MV-4-11 (cell line): ENCODE measurements at regions not wholly inside any gene's neighbourhood (a gene's known extent, or its start where the extent isn't known, plus 50 kb on each side); places are given as distances from the start of the nearest gene placed in this dataset.

Source experiments
- DNase-seq: peaks from one replicate; lab custom pipeline; 2025; lab: John Stamatoyannopoulos, UW

GRCh38 chr7:112594397-112594796 lies 113.6 kb downstream of the LSMEM1 start:
- no peak for DNase-seq

- DNase-seq: no peak
Observed at GRCh38 chr7:112596260-112596659, 115.5 kb downstream of the LSMEM1 start.

- no peak for DNase-seq
Observed at GRCh38 chr7:112596981-112597380, 116.2 kb downstream of the LSMEM1 start.

DNA sequence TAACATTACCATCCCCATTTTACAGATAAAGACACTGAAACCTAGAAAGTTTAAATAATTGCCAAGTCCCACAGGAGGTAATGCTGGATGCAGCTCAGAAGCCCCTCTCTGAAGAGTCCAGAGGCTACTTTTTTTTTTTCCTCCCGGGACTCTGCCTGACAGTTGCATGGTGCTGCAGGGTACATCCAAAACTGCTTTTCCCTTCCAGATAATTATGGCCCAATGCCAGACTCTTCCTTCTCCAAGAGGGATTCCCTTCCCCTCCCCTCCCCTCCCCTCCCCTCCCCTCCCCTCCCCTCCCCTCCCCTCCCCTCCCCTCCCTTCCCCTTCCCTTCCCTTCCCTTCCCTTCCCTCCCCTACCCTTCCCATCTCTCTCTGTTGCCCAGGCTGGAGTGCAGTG lies 122.9 kb downstream of the LSMEM1 start:
- no peak for DNase-seq

- no peak for DNase-seq
Observed at GRCh38 chr7:112610636-112611035, 129.8 kb downstream of the LSMEM1 start.

DNA sequence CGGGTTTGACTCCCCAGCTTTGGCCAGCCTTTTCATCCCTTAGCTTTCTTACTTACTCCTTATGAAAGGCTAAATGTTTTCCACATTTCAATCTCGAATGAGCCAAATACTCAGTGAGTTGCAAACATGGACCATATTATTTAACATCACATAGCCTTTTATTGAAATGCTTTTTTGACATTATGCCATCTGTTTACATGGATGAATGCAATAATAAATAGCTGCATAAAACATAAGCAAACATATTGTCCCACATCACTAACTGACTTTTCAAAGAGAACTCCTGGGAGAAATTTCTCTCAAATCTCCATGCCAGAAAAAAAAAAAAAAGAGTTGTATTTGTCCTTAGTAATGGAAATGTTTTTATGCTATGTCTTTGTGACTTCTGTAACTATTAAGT lies 134.9 kb downstream of the LSMEM1 start:
- no peak for DNase-seq

- no peak for DNase-seq
Observed at GRCh38 chr7:112616295-112616694, 135.5 kb downstream of the LSMEM1 start.

DNA sequence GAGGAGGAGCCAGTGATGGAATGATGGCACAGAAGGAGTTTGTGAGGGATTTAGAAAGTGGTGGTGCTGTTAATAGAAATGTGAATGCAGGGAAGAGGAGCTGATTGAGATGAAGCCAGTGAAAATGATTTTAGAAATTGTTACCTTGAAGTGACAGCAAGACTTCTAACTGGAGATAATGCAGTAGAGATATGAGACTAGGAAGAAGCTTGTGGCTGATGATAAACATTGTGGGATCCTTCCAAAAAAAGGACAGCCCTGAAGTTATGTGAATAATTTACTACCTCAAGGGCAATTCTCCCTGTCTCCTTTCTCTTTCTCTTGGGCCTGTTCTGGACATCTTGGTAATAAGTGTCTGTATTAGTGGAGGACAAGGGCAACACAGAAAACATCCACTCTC lies 138.6 kb downstream of the LSMEM1 start:
- no peak for DNase-seq

- DNase-seq: no peak
Observed at GRCh38 chr7:112622159-112622715, 141.4 kb downstream of the LSMEM1 start.

DNA sequence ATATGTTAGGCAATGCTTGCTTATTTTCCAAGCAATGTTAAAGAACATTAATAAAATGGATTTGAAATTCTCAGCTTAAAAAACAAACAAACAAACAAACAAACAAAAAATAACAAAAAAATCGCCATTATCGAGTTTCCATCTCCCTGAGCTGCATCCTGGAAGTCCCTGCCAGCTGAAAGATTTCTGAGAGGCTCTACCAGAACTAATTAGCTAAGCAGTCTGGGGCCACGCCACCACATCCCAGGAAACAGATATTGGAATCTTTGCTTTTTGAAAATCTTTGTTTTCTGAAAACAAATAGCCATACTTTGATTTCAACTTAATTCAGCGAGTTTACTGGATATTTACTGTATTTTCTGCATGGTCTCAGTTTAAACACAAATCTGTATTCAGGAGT lies 143.6 kb downstream of the LSMEM1 start:
- no peak for DNase-seq

GRCh38 chr7:112630565-112630964 lies 149.8 kb downstream of the LSMEM1 start:
- no peak for DNase-seq

- no peak for DNase-seq
Observed at GRCh38 chr7:112634107-112634506, 153.3 kb downstream of the LSMEM1 start.

GRCh38 chr7:112635742-112636141 lies 154.5 kb downstream of the TMEM168 start:
- no peak for DNase-seq

GRCh38 chr7:112638675-112639400 lies 151.4 kb downstream of the TMEM168 start:
- no peak for DNase-seq

GRCh38 chr7:112640685-112641084 lies 149.5 kb downstream of the TMEM168 start:
- DNase-seq: no peak

DNA sequence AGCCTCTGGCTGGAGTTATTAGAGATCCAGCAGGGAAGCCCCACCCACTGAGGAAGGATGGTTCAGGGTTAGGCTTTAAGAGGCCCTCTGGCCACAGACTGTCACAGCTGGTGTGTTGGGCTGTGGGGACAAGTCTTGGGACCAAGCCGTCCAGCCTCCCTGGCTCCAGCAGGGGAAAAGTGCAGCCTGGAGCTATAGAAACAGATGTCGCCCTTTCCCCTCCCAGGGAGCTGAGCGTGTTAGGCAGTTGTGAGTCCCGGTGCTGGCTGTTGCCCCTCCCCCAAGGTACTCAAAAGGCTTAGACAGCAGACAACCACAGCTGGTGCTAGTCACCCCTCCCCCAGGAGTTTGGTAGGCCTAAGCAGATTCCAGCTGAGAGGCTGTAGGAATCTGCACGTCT lies 143.4 kb downstream of the TMEM168 start:
- no peak for DNase-seq

DNA sequence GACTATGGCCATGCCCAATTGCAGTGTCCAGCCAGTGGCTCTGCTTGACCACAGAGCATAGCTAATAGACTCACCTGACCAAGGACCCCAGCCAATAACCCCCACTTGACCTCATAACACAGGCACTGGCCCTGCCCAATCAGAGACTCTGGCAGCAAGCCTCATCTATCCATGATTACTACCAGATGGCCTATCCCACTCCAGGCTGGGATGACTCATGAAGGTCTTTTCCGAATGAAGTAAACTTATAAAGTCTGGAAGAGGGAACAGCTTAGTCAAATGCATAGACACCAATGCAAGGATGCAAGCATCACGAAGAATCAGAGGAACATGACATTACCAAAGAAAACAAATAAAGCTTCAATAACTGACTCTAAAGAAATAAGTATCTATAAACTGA lies 141.4 kb downstream of the TMEM168 start:
- DNase-seq: no peak

- DNase-seq: no peak
Observed at GRCh38 chr7:112649560-112649959, 140.6 kb downstream of the TMEM168 start.

DNA sequence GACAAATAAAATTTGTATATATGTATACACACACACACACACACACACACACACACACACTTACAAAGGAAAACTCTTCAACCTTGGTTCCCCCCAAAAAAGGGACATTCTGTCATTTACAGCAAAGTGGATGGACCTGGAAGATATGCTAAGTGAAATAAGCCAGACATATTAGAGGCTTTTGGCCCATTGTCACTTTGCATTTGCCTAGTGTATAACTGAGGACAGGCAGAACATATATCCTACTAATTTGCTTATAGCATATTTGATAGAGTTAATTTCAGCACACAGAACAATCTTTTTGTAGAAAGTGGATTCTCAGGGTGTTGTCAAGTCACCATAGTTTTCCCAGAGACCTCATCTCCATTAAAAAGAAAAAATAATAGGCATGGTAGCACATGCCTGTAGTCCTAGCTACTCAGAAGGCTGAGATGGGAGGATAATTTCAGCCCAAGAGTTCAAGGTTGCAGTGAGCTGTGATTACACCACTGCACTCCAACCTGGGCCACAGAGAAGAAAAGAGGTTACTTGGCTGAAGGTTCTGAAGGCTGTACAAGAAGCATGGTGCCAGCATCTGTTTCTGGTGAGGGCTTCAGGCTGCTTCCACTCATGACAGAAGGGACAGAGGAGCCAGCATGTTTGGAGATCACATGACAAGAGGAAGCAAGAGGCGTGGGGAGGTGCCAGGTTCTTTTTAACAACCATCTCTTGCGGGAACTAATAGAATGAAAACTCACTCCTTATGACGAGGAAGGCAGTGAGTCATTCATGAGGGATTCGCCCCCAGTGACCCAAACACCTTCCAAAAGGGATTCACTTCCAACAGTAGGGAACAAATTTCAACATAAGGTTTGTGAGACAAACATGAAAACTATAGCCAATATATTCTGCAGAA lies 135.6 kb downstream of the TMEM168 start:
- DNase-seq: no peak

- no peak for DNase-seq
Observed at GRCh38 chr7:112665709-112666108, 124.5 kb downstream of the TMEM168 start.

- no peak for DNase-seq
Observed at GRCh38 chr7:112668561-112668960, 121.6 kb downstream of the TMEM168 start.

GRCh38 chr7:112669306-112669705 lies 120.9 kb downstream of the TMEM168 start:
- no peak for DNase-seq

DNA sequence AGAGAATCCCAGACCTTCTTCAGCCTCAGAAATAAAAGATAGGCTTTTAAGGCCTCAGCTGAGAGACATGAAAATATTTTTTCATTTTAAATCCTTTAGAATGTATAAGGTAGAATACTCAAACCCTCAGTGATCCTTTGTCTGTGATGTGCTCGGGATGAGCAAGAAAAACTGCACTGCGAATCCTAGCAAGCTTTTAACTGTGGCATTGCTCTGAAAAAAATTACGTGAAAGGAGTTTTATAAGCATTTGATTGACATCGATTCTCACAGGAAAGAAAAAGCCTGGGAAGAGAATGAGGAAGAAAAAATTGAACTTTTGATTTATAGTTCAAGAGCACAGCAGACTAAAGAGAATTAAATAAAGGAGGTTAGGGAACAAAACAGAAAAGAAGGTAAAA lies 120.0 kb downstream of the TMEM168 start:
- DNase-seq: no peak
